NCI-H82 treated with DMSO at 0.1 percent for 48 hours (cell line): ENCODE measurements at regions not wholly inside any gene's neighbourhood (a gene's known extent, or its start where the extent isn't known, plus 50 kb on each side); places are given as distances from the start of the nearest gene placed in this dataset.
"Not testable (repeated sequence)": the region's sequence is repeated elsewhere in the genome, so short reads cannot be mapped to it uniquely, and the experiment has no call there.

ENCODE experiments used
- DNase-seq: peaks from one replicate; lab custom pipeline; 2025; ENCODE audit not compliant: unreplicated experiment; lab: John Stamatoyannopoulos, UW

DNA sequence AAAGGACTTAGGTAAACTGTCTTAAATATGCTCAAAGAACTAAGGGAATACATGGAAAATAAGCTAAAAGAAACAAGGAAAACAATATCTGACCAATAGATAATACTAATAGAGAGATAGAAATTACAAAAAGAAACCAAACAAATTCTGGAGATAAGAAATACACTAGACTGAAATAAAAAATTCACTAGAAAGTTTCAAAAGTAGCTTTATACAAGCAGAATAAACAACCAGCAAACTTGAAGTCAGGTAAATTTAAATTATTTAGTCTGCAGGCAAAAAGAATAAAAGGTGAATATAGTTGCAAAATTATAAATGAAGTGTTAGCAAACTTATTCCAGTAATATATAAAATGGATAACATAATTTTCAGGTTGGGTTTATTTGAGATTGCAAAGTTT lies 760.9 kb upstream of the INTU start:
- no peak for DNase-seq

DNA sequence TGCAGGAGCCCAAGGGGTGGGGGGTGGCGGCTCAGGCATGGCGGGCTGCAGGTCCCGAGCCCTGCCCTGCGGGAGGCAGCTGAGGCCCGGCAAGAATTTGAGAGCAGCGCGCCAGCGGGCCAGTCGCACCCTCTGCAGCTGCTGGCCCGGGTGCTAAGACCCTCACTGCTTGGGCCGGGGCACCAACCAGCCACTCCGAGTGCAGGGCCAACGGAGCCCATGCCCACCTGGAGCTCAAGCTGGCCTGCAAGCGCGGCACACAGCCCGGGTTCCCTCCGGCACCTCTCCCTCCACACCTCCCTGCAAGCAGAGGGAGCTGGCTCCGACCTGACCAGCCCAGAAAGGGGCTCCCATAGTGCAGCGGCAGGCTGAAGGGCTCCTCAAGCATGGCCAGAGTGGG lies 758.2 kb upstream of the INTU start:
- DNase-seq, result no peak

DNA sequence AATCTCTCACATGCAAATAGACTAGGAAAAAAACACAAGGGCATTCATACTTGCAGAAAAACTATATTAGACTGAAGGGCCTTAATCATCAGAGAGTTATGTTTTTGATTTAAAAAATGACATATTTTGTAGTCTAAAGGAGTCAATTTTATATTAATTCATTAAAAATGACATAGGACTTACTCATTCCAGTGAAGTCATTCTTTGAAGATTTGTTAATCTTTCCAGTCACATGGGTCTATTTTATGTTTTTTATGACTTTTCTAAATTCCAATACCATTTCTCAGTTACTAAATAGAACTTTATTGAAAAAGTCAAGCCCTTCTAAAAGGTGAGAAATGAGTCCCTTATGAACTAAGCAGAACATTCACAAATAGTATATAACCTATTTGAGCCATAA lies 743.8 kb upstream of the INTU start:
- DNase-seq, result no peak

DNA sequence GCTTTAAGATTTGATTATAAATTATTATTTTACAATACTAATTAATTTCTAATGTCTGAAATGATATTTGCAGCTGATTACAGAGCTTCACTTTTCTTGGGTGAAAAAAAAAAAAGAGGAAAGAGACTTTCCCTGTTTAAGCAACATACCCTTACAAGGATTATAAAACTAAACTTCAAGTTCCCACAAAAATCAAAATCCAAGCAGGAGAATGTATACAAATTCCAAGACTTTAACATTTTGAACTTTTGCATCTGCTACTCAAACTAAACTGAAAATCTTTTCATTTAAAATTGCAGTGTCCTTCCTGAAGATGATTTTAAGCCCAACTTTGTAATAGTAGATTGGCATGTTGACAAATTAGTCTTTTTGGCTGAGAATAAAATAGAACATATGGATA lies 742.4 kb upstream of the INTU start:
- no peak for DNase-seq

DNA sequence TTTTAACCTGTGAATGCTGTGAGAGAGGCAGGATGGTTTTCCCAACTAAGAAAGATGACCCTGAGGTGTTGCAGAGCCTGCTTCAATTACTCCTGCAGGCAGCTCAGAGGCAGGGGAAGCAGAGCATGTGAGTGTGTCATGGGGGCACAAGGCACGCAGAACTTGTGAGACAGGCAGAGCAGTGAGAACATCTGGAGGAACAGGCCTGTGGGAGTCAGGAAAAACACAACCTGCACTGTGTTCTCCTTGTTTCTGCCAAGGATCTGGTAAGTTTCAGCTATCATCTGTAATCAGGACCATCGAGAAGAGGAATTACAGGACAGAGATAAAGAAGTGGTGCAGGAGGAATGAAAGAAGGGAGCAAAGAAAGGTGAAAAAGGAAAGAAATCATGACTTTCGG lies 741.8 kb upstream of the INTU start:
- DNase-seq, result no peak

DNA sequence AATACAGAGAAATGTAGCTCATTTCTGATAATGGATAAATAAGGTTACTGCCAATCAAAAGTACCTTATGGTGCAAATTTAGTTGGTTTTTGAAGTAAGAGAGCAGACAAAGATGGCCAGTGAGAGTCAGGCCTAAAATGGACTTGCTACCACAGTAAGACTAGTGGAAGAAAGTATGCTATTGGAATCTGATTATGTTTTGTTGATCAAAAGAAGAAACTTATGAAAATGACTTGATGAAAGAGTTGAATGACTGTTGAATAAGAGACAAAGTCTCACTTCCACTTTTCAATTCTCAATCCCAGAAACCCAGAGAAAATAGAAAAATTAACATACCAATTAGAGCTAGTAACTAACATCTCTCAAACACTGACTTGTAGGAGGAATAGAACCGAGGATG lies 737.8 kb upstream of the INTU start:
- DNase-seq, result no peak

DNA sequence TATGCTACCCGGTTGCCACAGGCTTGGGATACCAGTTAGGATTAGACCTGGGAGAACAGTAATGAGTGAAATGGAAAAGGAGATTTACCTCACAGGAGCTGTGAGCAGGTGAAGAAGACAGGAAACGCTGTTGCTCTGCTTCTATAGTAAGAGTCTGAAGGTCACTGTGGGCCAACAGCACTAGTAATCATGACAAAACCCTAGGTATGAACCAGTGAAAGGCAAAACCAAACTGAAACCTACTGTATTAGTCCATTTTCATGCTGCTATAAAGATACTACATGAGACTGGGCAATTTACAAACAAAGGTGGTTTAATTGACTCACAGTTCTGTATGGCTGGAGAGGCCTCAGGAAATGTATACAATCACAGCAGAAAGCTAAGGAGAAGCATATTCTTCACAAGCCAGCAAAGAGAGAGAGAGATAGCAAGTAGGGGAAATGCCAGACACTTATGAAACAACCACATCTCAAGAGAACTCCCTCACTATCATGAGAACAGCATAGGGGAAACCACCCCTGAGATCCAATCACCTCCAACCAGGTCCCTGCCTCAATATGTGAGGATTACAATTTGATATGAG lies 736.7 kb upstream of the INTU start:
- no peak for DNase-seq

DNA sequence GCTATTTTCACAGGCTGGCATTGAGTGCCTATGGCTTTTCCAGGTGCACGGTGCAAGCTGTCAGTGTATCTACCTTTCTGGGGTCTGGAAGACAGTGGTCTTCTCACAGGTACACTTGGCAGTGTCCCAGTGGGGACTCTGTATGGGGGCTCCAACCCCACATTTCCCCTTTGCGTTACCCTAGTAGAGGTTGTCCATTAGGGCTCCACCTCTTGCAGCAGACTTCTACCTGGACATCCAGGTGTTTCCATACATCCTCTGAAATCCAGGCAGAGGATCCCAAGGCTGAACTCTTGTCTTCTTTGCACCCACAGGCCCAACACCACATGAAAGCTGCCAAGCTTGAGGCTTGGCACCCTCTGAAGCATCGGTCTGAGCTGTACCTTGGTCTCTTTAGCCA lies 735.7 kb upstream of the INTU start:
- no peak for DNase-seq

DNA sequence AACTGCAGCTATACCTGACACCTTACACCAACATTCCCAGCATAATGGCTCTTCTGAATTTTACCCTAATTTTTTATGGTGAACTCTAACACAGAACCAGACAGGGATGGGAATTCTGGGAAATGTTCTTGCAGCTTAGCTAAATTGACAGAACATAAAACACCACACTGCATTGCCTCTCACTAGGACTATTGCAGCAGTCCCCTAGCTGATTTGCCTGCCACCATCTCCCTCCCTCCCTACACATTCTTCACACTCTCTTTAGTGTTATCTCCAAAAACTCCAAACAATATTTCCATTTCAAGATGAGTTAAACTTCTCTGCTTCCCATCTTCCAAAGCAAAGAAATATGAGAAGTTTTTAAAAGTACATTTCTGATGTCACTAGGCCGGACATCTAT lies 733.9 kb upstream of the INTU start:
- no peak for DNase-seq

DNA sequence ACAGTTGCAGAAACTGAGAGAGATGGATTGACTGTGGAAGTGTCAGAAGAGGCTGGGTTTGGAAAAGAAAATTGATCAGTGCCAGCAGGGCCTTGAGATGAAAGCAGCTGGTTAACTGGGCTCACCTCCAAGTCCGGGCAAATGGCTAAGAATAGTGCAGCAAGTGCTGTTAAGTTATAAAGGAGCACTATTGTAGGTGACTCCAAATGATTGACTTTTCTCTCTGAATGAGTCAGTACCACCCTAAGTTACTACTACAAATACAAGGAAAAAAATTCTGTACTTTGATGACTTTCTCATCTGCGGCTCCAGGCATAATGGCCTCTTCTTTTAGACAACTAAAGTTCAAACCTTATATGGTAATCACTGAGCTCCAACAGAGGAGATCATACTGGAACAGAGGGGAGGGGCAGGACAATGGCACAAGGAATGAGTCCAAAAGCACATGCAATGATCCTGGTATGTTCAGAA lies 733.4 kb upstream of the INTU start:
- no peak for DNase-seq

DNA sequence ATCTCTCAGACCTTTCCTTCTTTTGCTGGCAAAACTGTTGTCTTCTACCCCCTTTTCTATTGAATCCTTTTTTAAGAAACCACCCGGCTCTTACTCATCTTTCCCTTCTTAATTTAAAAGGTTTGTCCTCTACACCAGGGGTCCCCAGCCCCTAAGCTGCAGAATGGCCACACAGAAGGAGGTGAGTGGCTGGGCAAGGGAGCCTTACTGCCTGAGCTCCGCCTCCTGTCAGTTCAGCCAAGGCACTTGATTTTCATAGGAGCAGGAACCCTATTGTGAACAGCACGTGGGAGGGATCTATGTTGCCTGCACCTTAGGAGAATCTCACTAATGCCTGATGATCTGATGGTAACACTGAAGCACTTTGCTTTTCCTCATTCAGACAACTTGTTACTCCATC lies 726.3 kb upstream of the INTU start:
- no peak for DNase-seq

DNA sequence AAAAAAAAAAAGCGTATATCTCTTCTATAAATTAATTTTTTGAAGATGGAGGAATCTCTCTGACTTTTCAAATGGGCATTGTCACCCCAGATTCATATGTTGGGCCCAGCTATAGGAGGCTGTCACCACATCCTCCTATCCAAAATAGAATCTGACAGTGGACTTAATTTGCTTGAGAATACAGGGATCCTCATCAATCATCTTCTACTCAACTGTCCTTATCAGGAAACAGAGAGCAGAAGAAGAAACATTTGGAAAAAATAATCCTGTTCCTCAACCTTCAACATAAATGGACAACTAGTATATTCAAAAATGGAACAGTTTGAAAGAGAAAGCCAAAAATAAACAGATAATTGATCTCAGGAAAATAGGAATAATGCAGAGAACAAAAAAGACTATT lies 725.4 kb upstream of the INTU start:
- DNase-seq, result no peak

DNA sequence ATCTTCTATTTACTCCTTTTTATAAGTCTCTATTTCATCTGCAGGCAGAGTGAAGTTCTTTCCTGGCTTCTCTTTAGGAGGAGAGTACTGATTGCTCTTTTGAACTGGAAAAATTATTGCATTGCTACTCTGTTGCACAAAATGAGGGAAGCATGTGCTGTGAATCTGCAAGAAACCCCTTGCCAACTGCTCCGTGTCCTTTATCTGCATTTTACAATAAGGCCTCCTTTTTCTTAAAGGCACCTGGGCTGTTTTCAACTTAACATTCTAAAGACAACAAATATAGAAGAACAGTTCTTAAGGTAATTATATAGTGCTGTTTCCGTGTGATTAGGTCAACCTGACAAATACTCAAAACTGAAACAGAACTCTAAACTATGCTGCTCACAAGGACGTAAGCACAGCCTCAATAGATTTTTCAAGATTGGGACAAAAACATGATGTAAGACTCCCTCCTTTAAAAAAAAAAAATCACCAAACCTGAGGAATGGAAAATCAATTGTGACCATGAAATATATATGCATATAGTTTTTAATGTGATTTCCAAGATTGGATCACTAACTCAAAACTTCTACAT lies 716.6 kb upstream of the INTU start:
- DNase-seq, result no peak

DNA sequence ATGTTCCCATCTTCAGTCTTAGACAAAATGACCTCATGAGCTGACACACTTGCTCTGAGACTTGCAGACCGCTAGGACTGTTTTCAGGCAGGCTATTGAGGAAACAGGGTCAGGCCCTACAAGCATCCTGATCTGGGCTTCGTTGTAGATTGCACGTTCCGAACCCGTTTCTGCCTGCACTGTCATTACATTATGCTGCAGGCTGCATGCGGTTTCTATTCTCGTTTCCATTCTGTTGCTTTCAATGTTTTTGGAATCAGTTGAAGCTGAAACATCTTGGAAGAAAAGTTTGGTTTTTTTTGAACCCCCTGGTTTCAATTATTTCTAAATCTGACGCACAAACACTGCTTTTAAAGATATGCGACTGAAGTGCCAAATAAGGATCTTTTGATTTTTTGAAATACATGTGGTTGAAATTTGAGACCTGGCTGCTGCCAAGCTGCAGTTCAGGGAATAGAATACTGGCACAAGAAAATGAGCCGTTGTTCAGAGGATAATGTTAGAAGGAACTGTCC lies 716.1 kb upstream of the INTU start:
- no peak for DNase-seq

DNA sequence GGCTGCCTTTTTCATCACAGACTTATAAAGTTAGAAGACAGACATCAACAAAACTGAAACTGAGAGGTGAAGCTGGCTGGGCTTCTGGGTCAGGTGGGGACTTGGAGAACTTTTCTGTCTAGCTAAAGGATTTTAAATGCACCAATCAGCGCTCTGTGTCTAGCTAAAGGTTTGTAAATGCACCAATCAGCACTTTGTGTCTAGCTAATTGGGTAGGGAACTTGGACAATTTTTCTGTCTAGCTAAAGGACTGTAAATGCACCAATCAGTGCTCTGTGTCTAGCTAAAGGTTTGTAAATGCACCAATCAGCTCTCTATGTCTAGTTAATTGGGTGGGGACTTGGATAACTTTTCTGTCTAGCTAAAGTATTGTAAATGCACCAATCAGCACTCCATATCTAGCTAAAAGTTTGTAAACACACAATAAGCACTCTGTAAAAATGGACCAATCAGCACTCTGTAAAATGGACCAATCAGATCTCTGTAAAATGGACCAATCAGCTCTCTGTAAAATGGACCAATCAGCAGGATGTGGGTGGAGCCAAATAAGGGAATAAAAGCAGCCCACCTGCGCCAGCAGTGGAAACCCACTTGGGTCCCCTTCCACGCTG lies 710.3 kb upstream of the INTU start:
- not testable (repeated sequence) for DNase-seq

DNA sequence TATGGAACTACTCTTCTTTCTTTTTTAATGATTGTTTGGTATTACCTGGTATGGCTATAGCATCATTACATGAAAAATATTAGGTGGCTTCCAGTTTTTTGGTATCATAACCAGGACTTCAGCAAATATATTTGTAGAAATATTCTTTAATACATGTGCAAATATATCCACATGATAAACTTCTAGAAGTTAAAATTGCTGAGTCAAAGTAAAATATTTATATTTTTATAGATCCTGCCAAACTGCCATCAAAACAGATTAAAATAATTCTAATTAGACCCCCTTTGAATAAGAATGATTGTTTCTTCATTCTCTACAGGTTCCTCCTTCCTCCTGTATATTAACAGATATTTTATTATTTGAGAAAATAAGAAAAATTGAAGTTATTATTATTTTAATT lies 708.5 kb upstream of the INTU start:
- no peak for DNase-seq

DNA sequence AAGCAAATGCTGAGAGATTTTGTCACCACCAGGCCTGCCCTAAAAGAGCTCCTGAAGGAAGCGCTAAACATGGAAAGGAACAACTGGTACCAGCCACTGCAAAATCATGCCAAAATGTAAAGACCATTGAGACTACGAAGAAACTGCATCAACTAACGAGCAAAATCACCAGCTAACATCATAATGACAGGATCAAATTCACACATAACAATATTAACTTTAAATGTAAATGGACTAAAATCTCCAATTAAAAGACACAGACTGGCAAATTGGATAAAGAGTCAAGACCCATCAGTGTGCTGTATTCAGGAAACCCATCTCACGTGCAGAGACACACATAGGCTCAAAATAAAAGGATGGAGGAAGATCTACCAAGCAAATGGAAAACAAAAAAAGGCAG lies 702.7 kb upstream of the INTU start:
- DNase-seq, result not testable (repeated sequence)

DNA sequence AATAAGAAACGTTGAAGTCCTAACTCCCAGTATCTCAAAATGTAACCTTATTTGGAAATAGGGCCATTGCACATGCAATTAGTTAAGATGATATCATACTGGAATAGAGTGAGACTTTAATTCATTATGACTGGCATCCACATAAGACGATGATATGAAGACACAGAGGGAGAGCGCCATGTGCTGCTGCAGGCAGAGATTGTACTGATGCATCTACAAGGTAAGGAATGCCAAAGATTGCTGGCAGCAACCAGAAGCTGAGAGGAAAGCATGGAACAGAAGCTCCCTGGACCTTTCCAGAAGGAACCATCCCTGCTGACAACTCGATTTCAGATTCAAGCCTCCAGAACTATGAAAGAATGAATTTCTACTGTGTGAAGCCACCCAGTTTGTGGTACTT lies 697.0 kb upstream of the INTU start:
- DNase-seq, result no peak

DNA sequence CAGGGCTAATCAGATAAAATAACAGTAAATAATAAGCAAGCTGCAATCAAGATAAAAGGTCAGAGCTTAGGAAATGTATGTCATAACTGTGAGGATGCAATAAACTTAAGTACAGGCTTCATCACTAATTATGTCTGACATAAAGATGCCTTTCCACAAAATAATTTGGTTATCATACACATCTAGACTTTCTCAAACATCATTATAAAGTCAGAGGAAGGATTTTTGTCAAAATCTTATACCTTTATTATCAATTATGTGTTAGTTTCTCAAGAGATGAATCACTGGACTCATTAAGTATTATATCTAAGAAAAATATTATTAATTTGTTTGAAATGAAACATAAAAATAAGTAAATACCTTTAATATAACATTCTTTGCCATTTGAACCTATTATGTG lies 695.4 kb upstream of the INTU start:
- no peak for DNase-seq

DNA sequence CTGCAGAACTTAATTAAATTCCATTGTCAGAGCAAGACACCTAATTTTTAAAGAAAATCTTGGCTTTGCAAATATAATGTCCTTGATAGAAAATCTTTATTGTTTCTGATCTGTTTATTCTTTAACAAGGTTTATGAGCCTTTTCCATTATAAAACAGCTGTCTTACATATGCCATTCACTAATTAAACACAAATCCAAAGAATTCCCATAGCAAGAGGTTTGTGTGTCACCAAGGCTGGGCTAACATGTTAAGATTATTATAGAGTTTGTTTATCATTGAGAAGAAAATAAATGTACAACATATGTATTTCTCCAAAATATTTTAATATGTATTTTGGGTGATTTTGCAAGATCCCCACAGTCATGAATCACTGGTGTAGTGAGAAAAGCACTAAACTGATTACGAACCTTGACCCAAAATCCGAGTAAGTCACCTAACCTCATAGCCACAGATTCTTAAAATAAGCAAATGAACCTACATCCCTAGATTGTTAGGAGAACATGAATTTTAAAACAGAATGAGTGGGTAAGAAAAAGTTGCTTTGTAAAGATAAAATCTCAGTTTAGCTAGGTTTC lies 694.8 kb upstream of the INTU start:
- no peak for DNase-seq

DNA sequence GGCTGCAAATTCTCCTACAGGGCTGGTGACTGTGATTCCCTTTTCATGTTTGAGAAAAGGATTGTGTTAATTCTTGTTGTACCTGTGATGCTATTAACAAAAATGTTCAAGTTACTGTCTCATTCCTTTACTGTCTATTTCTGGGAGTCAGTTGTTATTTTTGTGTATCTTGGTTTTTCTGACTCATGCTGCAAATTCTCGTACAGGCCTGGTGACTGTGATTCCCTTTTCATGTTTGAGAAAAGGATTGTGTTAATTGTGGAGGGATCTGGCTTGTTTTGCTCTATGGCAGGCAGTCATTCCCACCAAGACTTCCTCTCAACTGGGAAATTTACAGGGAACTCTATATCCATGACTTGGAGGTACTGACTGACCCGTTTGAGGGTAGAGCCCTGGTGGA lies 693.4 kb upstream of the INTU start:
- no peak for DNase-seq

DNA sequence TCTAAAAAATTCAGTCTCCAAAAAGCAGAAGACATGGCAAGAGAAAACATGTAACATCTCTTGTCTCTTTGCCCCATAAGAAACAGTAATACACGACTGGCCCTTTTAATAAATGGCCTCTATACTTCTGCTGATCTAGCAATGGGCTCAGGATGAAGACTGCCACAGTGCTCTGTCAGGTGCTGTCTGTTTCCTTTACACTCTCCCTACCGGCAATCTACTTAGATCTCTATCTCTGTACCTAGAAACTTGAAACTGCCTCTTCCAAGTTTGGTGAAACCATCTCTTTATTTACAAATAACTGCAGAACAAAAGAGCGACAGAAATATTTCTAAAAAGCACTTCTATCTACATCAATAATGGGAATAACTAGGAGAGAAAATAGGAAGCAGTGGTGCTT lies 685.2 kb upstream of the INTU start:
- DNase-seq, result no peak
